Astrocyte (in vitro differentiated cells and primary cell): ENCODE measurements at regions not wholly inside any gene's neighbourhood (a gene's known extent, or its start where the extent isn't known, plus 50 kb on each side); places are given as distances from the start of the nearest gene placed in this dataset.

Experiments
- CTCF ChIP-seq: IDR thresholded peaks from 2 replicates; pipeline ENCODE4 v1.5.1; 2011; ENCODE audit warnings: low read depth, mild to moderate bottlenecking, inconsistent platforms, low read length, moderate library complexity; ENCODE audit not compliant: insufficient read depth
- EZH2 ChIP-seq: IDR thresholded peaks from 2 replicates; pipeline ENCODE4 v1.6.1; 2012; ENCODE audit warnings: mild to moderate bottlenecking, low read length, inconsistent platforms; ENCODE audit not compliant: insufficient read depth

GRCh38 chr13:86355301-86355700 lies 556.1 kb upstream of the SLITRK6 start:
- TF ChIP-seq CTCF (no peak), EZH2 (no peak)
